H9 (cell line): ENCODE measurements at regions not wholly inside any gene's neighbourhood (a gene's known extent, or its start where the extent isn't known, plus 50 kb on each side); places are given as distances from the start of the nearest gene placed in this dataset.

Experiments used
- DNase-seq: peaks from one replicate; pipeline ENCODE4 v3.0.0-alpha.2; 2017
- H2AFZ ChIP-seq: one replicate; pipeline ENCODE4 v1.6.1; 2013; ENCODE audit warnings: mild to moderate bottlenecking, low read length, control low read depth, moderate library complexity
- H2AK5ac ChIP-seq: 2 replicates; pipeline ENCODE4 v1.6.1; 2013; ENCODE audit warnings: low read length, control low read depth, mixed read lengths; ENCODE audit not compliant: insufficient read length
- H2BK120ac ChIP-seq: one replicate; pipeline ENCODE4 v1.6.1; 2013; ENCODE audit warnings: low read depth, mild to moderate bottlenecking, low read length, control low read depth, inconsistent platforms; ENCODE audit not compliant: poor library complexity, severe bottlenecking
- H2BK12ac ChIP-seq: 2 replicates; pipeline ENCODE4 v1.6.1; 2013; ENCODE audit warnings: low read length, control low read depth, mixed read lengths, low read depth; ENCODE audit not compliant: insufficient read length
- H2BK15ac ChIP-seq: 2 replicates; pipeline ENCODE4 v1.6.1; 2013; ENCODE audit warnings: low read depth, low read length, control low read depth
- H2BK20ac ChIP-seq: one replicate; pipeline ENCODE4 v1.6.1; 2013; ENCODE audit warnings: low read depth, mild to moderate bottlenecking, low read length, control low read depth, inconsistent platforms; ENCODE audit not compliant: poor library complexity, severe bottlenecking
- H2BK5ac ChIP-seq: 2 replicates; pipeline ENCODE4 v1.6.1; 2013; ENCODE audit warnings: low read length, control low read depth, mixed read lengths; ENCODE audit not compliant: insufficient read length
- H3K14ac ChIP-seq: 2 replicates; pipeline ENCODE4 v1.6.1; 2013; ENCODE audit warnings: low read length, control low read depth; ENCODE audit not compliant: insufficient read depth
- H3K18ac ChIP-seq: 2 replicates; pipeline ENCODE4 v1.6.1; 2013; ENCODE audit warnings: low read depth, mild to moderate bottlenecking, mixed read lengths, low read length, control low read depth; ENCODE audit not compliant: insufficient read length
- H3K23ac ChIP-seq: 2 replicates; pipeline ENCODE4 v1.6.1; 2013; ENCODE audit warnings: low read length, control low read depth, mixed read lengths, low read depth; ENCODE audit not compliant: insufficient read length
- H3K23me2 ChIP-seq: 2 replicates; pipeline ENCODE4 v1.6.1; 2013; ENCODE audit warnings: low read depth, mild to moderate bottlenecking, mixed read lengths, low read length, control low read depth; ENCODE audit not compliant: insufficient read length, poor library complexity, severe bottlenecking
- H3K27ac ChIP-seq: 2 replicates; pipeline ENCODE4 v1.5.1; 2013; ENCODE audit warnings: low read length, control low read depth, mixed read lengths, low read depth; ENCODE audit not compliant: insufficient read length
- H3K27me3 ChIP-seq: 2 replicates; pipeline ENCODE4 v1.6.1; 2013; ENCODE audit warnings: low read length, control low read depth, inconsistent platforms; ENCODE audit not compliant: insufficient read depth
- H3K4ac ChIP-seq: 2 replicates; pipeline ENCODE4 v1.6.1; 2013; ENCODE audit warnings: low read depth, mild to moderate bottlenecking, control low read depth, inconsistent platforms, low read length, moderate library complexity
- H3K4me1 ChIP-seq: 2 replicates; pipeline ENCODE4 v1.6.1; 2013; ENCODE audit warnings: low read length, control low read depth, inconsistent platforms; ENCODE audit not compliant: insufficient read depth
- H3K4me2 ChIP-seq: 2 replicates; pipeline ENCODE4 v1.6.1; 2013; ENCODE audit warnings: low read length, control low read depth, mixed read lengths; ENCODE audit not compliant: insufficient read length, insufficient read depth
- H3K56ac ChIP-seq: 2 replicates; pipeline ENCODE4 v1.6.1; 2013; ENCODE audit warnings: low read depth, mild to moderate bottlenecking, mixed read lengths, low read length, control low read depth; ENCODE audit not compliant: insufficient read length
- H3K79me1 ChIP-seq: 2 replicates; pipeline ENCODE4 v1.6.1; 2013; ENCODE audit warnings: low read depth, mild to moderate bottlenecking, moderate library complexity, low read length, control low read depth, inconsistent platforms; ENCODE audit not compliant: insufficient read depth, poor library complexity, severe bottlenecking
- H3K79me2 ChIP-seq: 2 replicates; pipeline ENCODE4 v1.6.1; 2013; ENCODE audit warnings: low read length, control low read depth, inconsistent platforms; ENCODE audit not compliant: insufficient read depth
- H3K9ac ChIP-seq: 2 replicates; pipeline ENCODE4 v1.6.1; 2013; ENCODE audit warnings: low read length, control low read depth, mixed read lengths; ENCODE audit not compliant: insufficient read length; ENCODE audit errors: extremely low read depth
- H3K9me3 ChIP-seq: one replicate; pipeline ENCODE4 v1.6.1; 2013; ENCODE audit warnings: low read depth, low read length, inconsistent platforms; ENCODE audit not compliant: control insufficient read depth
- H3T11ph ChIP-seq: one replicate; pipeline ENCODE4 v1.6.1; 2013; ENCODE audit warnings: mild to moderate bottlenecking, low read length, control low read depth, inconsistent platforms
- H4K20me1 ChIP-seq: one replicate; pipeline ENCODE4 v1.6.1; 2013; ENCODE audit not compliant: control insufficient read depth, insufficient read length, insufficient read depth
- H4K5ac ChIP-seq: 2 replicates; pipeline ENCODE4 v1.6.1; 2013; ENCODE audit warnings: low read depth, mild to moderate bottlenecking, mixed read lengths, low read length, control low read depth; ENCODE audit not compliant: insufficient read length
- H4K8ac ChIP-seq: replicated peaks from 2 replicates; pipeline ENCODE4 v1.6.1; 2013; ENCODE audit warnings: low read length, control low read depth, mixed read lengths, low read depth; ENCODE audit not compliant: insufficient read length
- H4K91ac ChIP-seq: 2 replicates; pipeline ENCODE4 v1.6.1; 2013; ENCODE audit warnings: low read depth, mild to moderate bottlenecking, moderate library complexity, mixed read lengths, low read length, control low read depth; ENCODE audit not compliant: insufficient read length
- H3K27ac Mint-ChIP-seq, 3 experiments: 2 replicates in 2 of 3; 3 replicates in 1 of 3; pipeline ENCODE4 v1.8.0; 2020 to 2021; ENCODE audit warnings: mixed read lengths in 3 of 3, mild to moderate bottlenecking in 1 of 3, moderate library complexity in 1 of 3
- H3K27me3 Mint-ChIP-seq: 2 replicates; pipeline ENCODE4 v1.8.0; 2021; ENCODE audit warnings: low read depth, mild to moderate bottlenecking, moderate library complexity, mixed read lengths
- H3K36me3 Mint-ChIP-seq, 3 experiments: 2 replicates in 2 of 3; 3 replicates in 1 of 3; pipeline ENCODE4 v1.8.0; 2020 to 2021; ENCODE audit warnings: low read depth in 3 of 3, mixed read lengths in 3 of 3; ENCODE audit not compliant: insufficient read depth in 1 of 3
- H3K4me1 Mint-ChIP-seq, 2 experiments: 2 replicates each; pipeline ENCODE4 v1.8.0; 2020; ENCODE audit warnings: mixed read lengths in 2 of 2
- H3K4me3 Mint-ChIP-seq, 2 experiments: 2 replicates in 1 of 2; 3 replicates in 1 of 2; pipeline ENCODE4 v1.8.0; 2020 to 2021; ENCODE audit warnings: mild to moderate bottlenecking in 2 of 2, mixed read lengths in 2 of 2, moderate library complexity in 1 of 2
- H3K9me3 Mint-ChIP-seq, 2 experiments: 2 replicates in 1 of 2; 3 replicates in 1 of 2; pipeline ENCODE4 v1.8.0; 2020; ENCODE audit warnings: mild to moderate bottlenecking in 2 of 2, mixed read lengths in 2 of 2, moderate library complexity in 1 of 2
- CTCF ChIP-seq: fragments of 200-600 bp; sonication (generic); conservative IDR thresholded peaks from 3 replicates; pipeline ENCODE4 v1.8.0; 2021; ENCODE audit warnings: antibody characterized with exemption, mild to moderate bottlenecking
- WGBS: extraction: QIAGEN DNeasy Blood & Tissue Kit; methylation state at CpG from one replicate; pipeline ENCODE4 v1.1.7; 2013; ENCODE audit warnings: missing lambda C conversion rate, low lambda C conversion rate, mixed read lengths; ENCODE audit not compliant: insufficient read length; ENCODE audit errors: extremely low coverage; 5-methylcytosine and 5-hydroxymethylcytosine counted together

DNA sequence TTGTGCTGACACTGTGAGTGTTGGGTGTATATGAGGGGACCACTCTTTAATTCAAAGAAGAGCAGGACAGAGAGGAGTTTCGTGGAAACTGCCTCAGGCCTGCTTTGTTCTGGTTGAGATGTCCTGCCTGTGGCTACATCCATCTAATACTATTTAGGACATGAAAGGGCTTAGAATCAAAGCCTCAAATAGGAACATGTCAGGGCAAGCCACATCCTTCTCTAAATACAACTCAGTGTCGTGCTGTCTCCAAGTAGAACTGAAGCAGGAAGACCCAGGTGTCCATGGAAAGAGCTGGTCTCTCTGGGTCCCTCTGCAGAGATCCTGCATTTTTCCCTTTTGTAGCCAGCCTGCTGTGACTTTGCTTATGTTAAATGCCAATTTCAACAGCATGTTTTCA is 156.2 kb upstream of the UMPS start:
- no peaks in the 10 kb centered on the region for H3K23me2 ChIP-seq
- no peak overlapping the region for H3K23ac ChIP-seq
- H3K27ac Mint-ChIP-seq, result no peak overlapping the region
- no peak overlapping the region for H2BK15ac ChIP-seq
- no peak overlapping the region for H3K4ac ChIP-seq
- no peak overlapping the region for H2BK12ac ChIP-seq
- no peak overlapping the region for H3K56ac ChIP-seq
- H4K91ac ChIP-seq, result no peak overlapping the region
- no peak overlapping the region for H3K4me2 ChIP-seq
- no peaks in the 10 kb centered on the region for H4K20me1 ChIP-seq
- H2BK5ac ChIP-seq, result no peak overlapping the region
- peaks cover 2% of the 10 kb centered on the region; the same call in 1 of the 2 replicates for H3K27me3 Mint-ChIP-seq
- H4K8ac ChIP-seq, result no peak overlapping the region
- H3K79me2 ChIP-seq, result no peaks in the 10 kb centered on the region
- no peak overlapping the region for H3K9ac ChIP-seq
- H4K5ac ChIP-seq, result no peak overlapping the region
- H3K27me3 ChIP-seq, result no peaks in the 10 kb centered on the region
- H2AFZ ChIP-seq, result no peak overlapping the region
- H3K36me3 Mint-ChIP-seq, result no peaks in the 10 kb centered on the region
- H3K9me3 ChIP-seq, result no peaks in the 10 kb centered on the region
- no peak for DNase-seq
- WGBS, result no CpG with 5 or more reads among the region's 2 CpGs
- H2BK20ac ChIP-seq, result no peak overlapping the region
- TF ChIP-seq CTCF, result no peak
- H2BK120ac ChIP-seq, result no peak overlapping the region
- no peak overlapping the region for H3K4me3 Mint-ChIP-seq
- H3K14ac ChIP-seq, result no peak overlapping the region
- H3K79me1 ChIP-seq, result no peaks in the 10 kb centered on the region
- H2AK5ac ChIP-seq, result no peak overlapping the region
- H3K18ac ChIP-seq, result no peak overlapping the region
- H3K9me3 Mint-ChIP-seq, result no peaks in the 10 kb centered on the region; a peak in 1 of 5 replicates
- peaks cover 0 to 3% of the 10 kb centered on the region in 2 experiments; a peak in 2 of 4 replicates for H3K4me1 Mint-ChIP-seq
- H3K4me1 ChIP-seq, result no peaks in the 10 kb centered on the region
- no peak overlapping the region for H3K27ac ChIP-seq
- no peak overlapping the region for H3T11ph ChIP-seq
